ENCODE measurements at regions not wholly inside any gene's neighbourhood (a gene's known extent, or its start where the extent isn't known, plus 50 kb on each side); places are given as distances from the start of the nearest gene placed in this dataset.

DNA sequence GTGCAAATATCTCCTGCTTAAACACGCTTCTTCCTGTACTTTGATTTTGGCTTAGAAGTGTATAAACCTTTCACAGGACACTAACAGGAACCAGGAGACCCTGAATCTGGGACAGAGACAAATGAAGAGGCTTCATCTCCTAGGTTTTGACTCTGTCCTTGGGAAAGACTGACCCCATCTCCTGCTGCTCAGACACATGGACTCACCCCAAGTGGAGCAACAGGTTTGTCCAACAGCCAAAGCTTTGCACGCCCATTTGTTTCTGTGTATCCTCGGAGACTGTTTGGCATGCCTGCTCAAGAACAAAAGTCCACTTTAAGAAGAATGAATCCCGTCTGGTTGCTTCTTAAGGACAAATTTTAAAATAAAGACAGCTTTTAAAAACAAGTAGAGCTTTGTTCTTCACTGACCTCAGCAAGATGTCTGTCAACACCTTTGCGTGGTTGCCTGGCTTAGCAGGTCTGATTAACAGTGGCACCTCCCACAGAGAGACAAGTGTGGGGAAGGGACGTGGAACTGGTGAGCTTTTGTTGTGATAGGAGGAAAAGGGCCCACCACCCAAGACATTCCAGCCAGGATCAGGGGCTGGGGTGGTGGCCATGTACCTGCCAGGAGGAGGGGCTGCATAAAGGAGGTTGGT, 202.6 kb downstream of the SOD2 start:
- TF ChIP-seq, protein P1, sequence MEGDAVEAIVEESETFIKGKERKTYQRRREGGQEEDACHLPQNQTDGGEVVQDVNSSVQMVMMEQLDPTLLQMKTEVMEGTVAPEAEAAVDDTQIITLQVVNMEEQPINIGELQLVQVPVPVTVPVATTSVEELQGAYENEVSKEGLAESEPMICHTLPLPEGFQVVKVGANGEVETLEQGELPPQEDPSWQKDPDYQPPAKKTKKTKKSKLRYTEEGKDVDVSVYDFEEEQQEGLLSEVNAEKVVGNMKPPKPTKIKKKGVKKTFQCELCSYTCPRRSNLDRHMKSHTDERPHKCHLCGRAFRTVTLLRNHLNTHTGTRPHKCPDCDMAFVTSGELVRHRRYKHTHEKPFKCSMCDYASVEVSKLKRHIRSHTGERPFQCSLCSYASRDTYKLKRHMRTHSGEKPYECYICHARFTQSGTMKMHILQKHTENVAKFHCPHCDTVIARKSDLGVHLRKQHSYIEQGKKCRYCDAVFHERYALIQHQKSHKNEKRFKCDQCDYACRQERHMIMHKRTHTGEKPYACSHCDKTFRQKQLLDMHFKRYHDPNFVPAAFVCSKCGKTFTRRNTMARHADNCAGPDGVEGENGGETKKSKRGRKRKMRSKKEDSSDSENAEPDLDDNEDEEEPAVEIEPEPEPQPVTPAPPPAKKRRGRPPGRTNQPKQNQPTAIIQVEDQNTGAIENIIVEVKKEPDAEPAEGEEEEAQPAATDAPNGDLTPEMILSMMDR (IDR thresholded peaks at IDR 0.05): no peak
- TF ChIP-seq POLR2A (IDR thresholded peaks at IDR 0.05): no peak
